ENCODE measurements at regions not wholly inside any gene's neighbourhood (a gene's known extent, or its start where the extent isn't known, plus 50 kb on each side); places are given as distances from the start of the nearest gene placed in this dataset.

- no peak for DNase-seq (ENCODE audit: low spot score in 2 of 2)
- Mint-ChIP-seq H3K4me3 (no peak overlapping the region), H3K4me1 (no peaks in the 10 kb centered on the region), H3K27ac (no peak overlapping the region), H3K9me3 (peaks cover 8% of the 10 kb centered on the region), H3K27me3 (no peaks in the 10 kb centered on the region), H3K36me3 (no peaks in the 10 kb centered on the region)
- ATAC-seq (ENCODE audit: low read depth), result no peak
Observed at GRCh38 chr11:37533830-37534229, 935.8 kb upstream of the RAG2 start.

- H3K27ac Mint-ChIP-seq, result no peak overlapping the region
Observed at GRCh38 chr11:37533087-37533486, 935.1 kb upstream of the RAG2 start.

GRCh38 chr11:37532271-37532670 lies 934.2 kb upstream of the RAG2 start:
- H3K27me3 Mint-ChIP-seq, result no peaks in the 10 kb centered on the region
- DNase-seq (ENCODE audit: low spot score in 2 of 2), result no peak
- no peaks in the 10 kb centered on the region for H3K4me1 Mint-ChIP-seq
- H3K4me3 Mint-ChIP-seq, result no peak overlapping the region
- peaks cover 8% of the 10 kb centered on the region for H3K9me3 Mint-ChIP-seq
- no peak overlapping the region for H3K27ac Mint-ChIP-seq
- ATAC-seq (ENCODE audit: low read depth), result no peak
- H3K36me3 Mint-ChIP-seq, result no peaks in the 10 kb centered on the region

More at GRCh38 chr11:37533087-37533486, 935.1 kb upstream of the RAG2 start:
- ATAC-seq (ENCODE audit: low read depth) (no peak), DNase-seq (ENCODE audit: low spot score in 2 of 2) (no peak)
- H3K27me3 Mint-ChIP-seq, result no peaks in the 10 kb centered on the region
- H3K4me1 Mint-ChIP-seq, result no peaks in the 10 kb centered on the region
- peaks cover 8% of the 10 kb centered on the region for H3K9me3 Mint-ChIP-seq
- H3K4me3 Mint-ChIP-seq, result no peak overlapping the region
- H3K36me3 Mint-ChIP-seq, result no peaks in the 10 kb centered on the region

- H3K27me3 Mint-ChIP-seq, result no peaks in the 10 kb centered on the region
- peaks cover 13% of the 10 kb centered on the region for H3K9me3 Mint-ChIP-seq
- H3K36me3 Mint-ChIP-seq, result no peaks in the 10 kb centered on the region
- no peak overlapping the region for H3K27ac Mint-ChIP-seq
- no peaks in the 10 kb centered on the region for H3K4me1 Mint-ChIP-seq
- ATAC-seq (ENCODE audit: low read depth), result no peak
- no peak for DNase-seq (ENCODE audit: low spot score in 2 of 2)
- H3K4me3 Mint-ChIP-seq, result no peak overlapping the region
Observed at GRCh38 chr11:37527545-37527944, 929.5 kb upstream of the RAG2 start.

GRCh38 chr11:37525336-37525735 lies 927.3 kb upstream of the RAG2 start:
- ATAC-seq (ENCODE audit: low read depth) (no peak), DNase-seq (ENCODE audit: low spot score in 2 of 2) (no peak)
- peaks cover 11% of the 10 kb centered on the region for H3K9me3 Mint-ChIP-seq

GRCh38 chr11:37519781-37520180 lies 921.7 kb upstream of the RAG2 start:
- no peak overlapping the region for H3K4me3 Mint-ChIP-seq
- ATAC-seq (ENCODE audit: low read depth) (no peak), DNase-seq (ENCODE audit: low spot score in 2 of 2) (no peak)
- H3K27ac Mint-ChIP-seq, result no peak overlapping the region
- H3K9me3 Mint-ChIP-seq, result peaks cover 6% of the 10 kb centered on the region
- H3K27me3 Mint-ChIP-seq, result no peaks in the 10 kb centered on the region
- H3K36me3 Mint-ChIP-seq, result no peaks in the 10 kb centered on the region
- H3K4me1 Mint-ChIP-seq, result no peaks in the 10 kb centered on the region

More at GRCh38 chr11:37525336-37525735, 927.3 kb upstream of the RAG2 start:
- Mint-ChIP-seq H3K27ac (no peak overlapping the region), H3K4me3 (no peak overlapping the region), H3K4me1 (no peaks in the 10 kb centered on the region), H3K36me3 (no peaks in the 10 kb centered on the region), H3K27me3 (no peaks in the 10 kb centered on the region)

GRCh38 chr11:37512156-37512780 lies 914.2 kb upstream of the RAG2 start:
- Mint-ChIP-seq H3K27ac (no peak overlapping the region), H3K27me3 (no peaks in the 10 kb centered on the region), H3K36me3 (no peaks in the 10 kb centered on the region), H3K4me3 (no peak overlapping the region), H3K9me3 (peaks cover 4% of the 10 kb centered on the region), H3K4me1 (no peaks in the 10 kb centered on the region)
- ATAC-seq (ENCODE audit: low read depth) (no peak), DNase-seq (ENCODE audit: low spot score in 2 of 2) (no peak)

- no peak overlapping the region for H3K4me3 Mint-ChIP-seq
- ATAC-seq (ENCODE audit: low read depth), result no peak
- DNase-seq (ENCODE audit: low spot score in 2 of 2), result no peak
- H3K27me3 Mint-ChIP-seq, result no peaks in the 10 kb centered on the region
- H3K4me1 Mint-ChIP-seq, result no peaks in the 10 kb centered on the region
- no peaks in the 10 kb centered on the region for H3K36me3 Mint-ChIP-seq
- H3K27ac Mint-ChIP-seq, result no peak overlapping the region
- peaks cover 6% of the 10 kb centered on the region for H3K9me3 Mint-ChIP-seq
Observed at GRCh38 chr11:37511425-37511933, 913.4 kb upstream of the RAG2 start.

GRCh38 chr11:37509506-37509905 lies 911.5 kb upstream of the RAG2 start:
- Mint-ChIP-seq H3K27me3 (no peaks in the 10 kb centered on the region), H3K4me1 (no peaks in the 10 kb centered on the region), H3K36me3 (no peaks in the 10 kb centered on the region), H3K4me3 (no peak overlapping the region), H3K27ac (no peak overlapping the region), H3K9me3 (peaks cover 6% of the 10 kb centered on the region)
- DNase-seq (ENCODE audit: low spot score in 2 of 2) (no peak), ATAC-seq (ENCODE audit: low read depth) (no peak)

GRCh38 chr11:37506531-37506930 lies 908.5 kb upstream of the RAG2 start:
- Mint-ChIP-seq H3K27ac (no peak overlapping the region), H3K36me3 (no peaks in the 10 kb centered on the region), H3K27me3 (no peaks in the 10 kb centered on the region), H3K4me3 (no peak overlapping the region), H3K9me3 (peaks cover 11% of the 10 kb centered on the region), H3K4me1 (no peaks in the 10 kb centered on the region)
- ATAC-seq (ENCODE audit: low read depth), result no peak
- DNase-seq (ENCODE audit: low spot score in 2 of 2), result no peak

- DNase-seq (ENCODE audit: low spot score in 2 of 2) (no peak), ATAC-seq (ENCODE audit: low read depth) (no peak)
- no peaks in the 10 kb centered on the region for H3K36me3 Mint-ChIP-seq
- H3K4me1 Mint-ChIP-seq, result no peaks in the 10 kb centered on the region
- H3K9me3 Mint-ChIP-seq, result peaks cover 12% of the 10 kb centered on the region
- H3K4me3 Mint-ChIP-seq, result no peak overlapping the region
- H3K27ac Mint-ChIP-seq, result no peak overlapping the region
- H3K27me3 Mint-ChIP-seq, result no peaks in the 10 kb centered on the region
Observed at GRCh38 chr11:37505406-37505805, 907.4 kb upstream of the RAG2 start.

- Mint-ChIP-seq H3K27me3 (no peaks in the 10 kb centered on the region), H3K36me3 (no peaks in the 10 kb centered on the region), H3K4me1 (no peaks in the 10 kb centered on the region), H3K9me3 (peaks cover 13% of the 10 kb centered on the region), H3K27ac (no peak overlapping the region), H3K4me3 (no peak overlapping the region)
- ATAC-seq (ENCODE audit: low read depth), result no peak
- no peak for DNase-seq (ENCODE audit: low spot score in 2 of 2)
Observed at GRCh38 chr11:37504921-37505320, 906.9 kb upstream of the RAG2 start.

GRCh38 chr11:37504060-37504611 lies 906.1 kb upstream of the RAG2 start:
- no peak for ATAC-seq (ENCODE audit: low read depth)
- no peaks in the 10 kb centered on the region for H3K4me1 Mint-ChIP-seq
- no peaks in the 10 kb centered on the region for H3K27me3 Mint-ChIP-seq
- H3K9me3 Mint-ChIP-seq, result peaks cover 13% of the 10 kb centered on the region
- DNase-seq (ENCODE audit: low spot score in 2 of 2), result no peak
- H3K4me3 Mint-ChIP-seq, result no peak overlapping the region
- no peak overlapping the region for H3K27ac Mint-ChIP-seq
- H3K36me3 Mint-ChIP-seq, result no peaks in the 10 kb centered on the region

- no peak overlapping the region for H3K4me3 Mint-ChIP-seq
- H3K36me3 Mint-ChIP-seq, result no peaks in the 10 kb centered on the region
- no peaks in the 10 kb centered on the region for H3K27me3 Mint-ChIP-seq
- H3K9me3 Mint-ChIP-seq, result peaks cover 11% of the 10 kb centered on the region
- DNase-seq (ENCODE audit: low spot score in 2 of 2), result no peak
- no peak overlapping the region for H3K27ac Mint-ChIP-seq
- no peaks in the 10 kb centered on the region for H3K4me1 Mint-ChIP-seq
- no peak for ATAC-seq (ENCODE audit: low read depth)
Observed at GRCh38 chr11:37503411-37504059, 905.5 kb upstream of the RAG2 start.

Data from memory B cell (primary cell).